ENCODE measurements at regions not wholly inside any gene's neighbourhood (a gene's known extent, or its start where the extent isn't known, plus 50 kb on each side); places are given as distances from the start of the nearest gene placed in this dataset.

DNA sequence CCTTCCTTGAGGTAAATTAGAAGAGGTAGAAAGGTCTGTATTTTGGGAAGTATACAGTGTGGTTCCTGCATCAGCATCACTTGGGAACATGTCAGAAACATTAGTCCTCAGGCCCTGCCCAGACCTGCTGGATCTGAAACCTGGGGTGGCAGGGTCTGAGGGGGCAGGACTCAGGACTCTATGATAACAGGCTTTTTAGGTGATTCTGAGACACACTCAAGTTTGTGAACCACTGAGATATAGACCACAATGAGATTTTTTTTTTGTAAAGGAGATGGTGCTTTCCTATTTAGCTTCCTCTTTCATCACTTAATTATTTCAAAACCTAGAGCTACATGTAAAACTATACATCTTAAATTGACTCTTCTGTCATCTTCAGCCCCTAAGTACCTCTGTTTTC, 262.7 kb upstream of the SPOPL start:
- Histone ChIP-seq H3K36me3 (ENCODE audit: control insufficient read depth, insufficient read depth, low read length) (no peaks in the 10 kb centered on the region), H3K4me3 (ENCODE audit: low read depth, low read length) (no peak overlapping the region), H3K27me3 (ENCODE audit: control insufficient read depth, insufficient read depth, low read length) (no peaks in the 10 kb centered on the region)
- TF ChIP-seq, protein P1, sequence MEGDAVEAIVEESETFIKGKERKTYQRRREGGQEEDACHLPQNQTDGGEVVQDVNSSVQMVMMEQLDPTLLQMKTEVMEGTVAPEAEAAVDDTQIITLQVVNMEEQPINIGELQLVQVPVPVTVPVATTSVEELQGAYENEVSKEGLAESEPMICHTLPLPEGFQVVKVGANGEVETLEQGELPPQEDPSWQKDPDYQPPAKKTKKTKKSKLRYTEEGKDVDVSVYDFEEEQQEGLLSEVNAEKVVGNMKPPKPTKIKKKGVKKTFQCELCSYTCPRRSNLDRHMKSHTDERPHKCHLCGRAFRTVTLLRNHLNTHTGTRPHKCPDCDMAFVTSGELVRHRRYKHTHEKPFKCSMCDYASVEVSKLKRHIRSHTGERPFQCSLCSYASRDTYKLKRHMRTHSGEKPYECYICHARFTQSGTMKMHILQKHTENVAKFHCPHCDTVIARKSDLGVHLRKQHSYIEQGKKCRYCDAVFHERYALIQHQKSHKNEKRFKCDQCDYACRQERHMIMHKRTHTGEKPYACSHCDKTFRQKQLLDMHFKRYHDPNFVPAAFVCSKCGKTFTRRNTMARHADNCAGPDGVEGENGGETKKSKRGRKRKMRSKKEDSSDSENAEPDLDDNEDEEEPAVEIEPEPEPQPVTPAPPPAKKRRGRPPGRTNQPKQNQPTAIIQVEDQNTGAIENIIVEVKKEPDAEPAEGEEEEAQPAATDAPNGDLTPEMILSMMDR (IDR thresholded peaks at IDR 0.05; ENCODE audit: insufficient read depth, low read length, poor library complexity, severe bottlenecking): no peak
- DNase-seq (ENCODE audit: low read depth): no peak

DNA sequence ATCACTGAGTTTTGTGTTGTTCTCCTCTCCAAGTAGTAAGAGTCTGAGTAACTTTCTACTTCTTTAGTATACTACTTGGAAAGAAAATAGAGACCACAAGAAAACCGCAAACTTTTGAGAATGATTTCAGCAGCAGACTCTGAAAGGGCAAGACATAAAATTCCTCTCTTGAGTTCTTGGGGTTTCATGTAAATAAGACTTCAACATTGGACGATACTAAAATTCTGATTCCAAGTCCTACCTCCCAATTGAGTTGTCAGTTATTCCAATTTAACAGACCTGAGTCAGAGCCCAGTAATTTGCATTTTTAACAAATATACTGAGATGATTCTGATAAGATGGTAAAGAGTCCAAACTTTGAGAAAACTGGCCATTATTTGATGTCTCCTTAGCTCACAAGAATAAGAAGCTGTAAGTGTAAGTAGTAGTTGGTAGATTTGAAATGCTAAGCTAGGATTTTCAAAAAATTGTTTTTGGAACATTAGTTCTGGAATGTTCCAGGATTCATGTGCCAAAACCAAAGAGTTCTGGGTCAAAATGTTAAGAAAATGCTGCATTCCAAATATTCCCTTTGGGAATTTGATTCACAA, 261.6 kb upstream of the SPOPL start:
- no peak for DNase-seq (ENCODE audit: low read depth)
- TF ChIP-seq, protein P1 (IDR thresholded peaks at IDR 0.05; ENCODE audit: insufficient read depth, low read length, poor library complexity, severe bottlenecking): no peak
- Histone ChIP-seq H3K36me3 (ENCODE audit: control insufficient read depth, insufficient read depth, low read length) (no peaks in the 10 kb centered on the region), H3K4me3 (ENCODE audit: low read depth, low read length) (no peak overlapping the region), H3K27me3 (ENCODE audit: control insufficient read depth, insufficient read depth, low read length) (no peaks in the 10 kb centered on the region)

DNA sequence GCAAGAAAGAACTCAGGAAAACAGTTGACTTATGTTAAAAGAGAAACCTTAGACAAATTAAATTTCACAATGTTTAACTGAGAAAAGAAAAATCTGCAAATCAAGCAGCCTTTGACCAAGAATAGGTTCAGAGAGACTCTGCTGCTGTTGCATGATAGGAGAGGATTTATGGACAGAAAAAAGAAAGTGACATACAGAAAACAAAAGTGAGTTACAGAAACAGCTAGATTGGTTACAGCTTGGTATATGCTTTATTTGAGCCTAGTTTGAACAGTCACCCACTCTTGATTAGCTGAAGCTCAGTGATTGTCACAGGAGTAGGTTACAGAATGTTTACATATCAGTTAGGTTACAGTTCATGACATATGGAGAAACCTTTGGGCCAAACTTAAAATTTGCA, 258.2 kb upstream of the SPOPL start:
- Histone ChIP-seq H3K27me3 (ENCODE audit: control insufficient read depth, insufficient read depth, low read length) (no peaks in the 10 kb centered on the region), H3K36me3 (ENCODE audit: control insufficient read depth, insufficient read depth, low read length) (no peaks in the 10 kb centered on the region), H3K4me3 (ENCODE audit: low read depth, low read length) (no peak overlapping the region)
- DNase-seq (ENCODE audit: low read depth): no peak
- TF ChIP-seq, protein P1 (IDR thresholded peaks at IDR 0.05; ENCODE audit: insufficient read depth, low read length, poor library complexity, severe bottlenecking): no peak

DNA sequence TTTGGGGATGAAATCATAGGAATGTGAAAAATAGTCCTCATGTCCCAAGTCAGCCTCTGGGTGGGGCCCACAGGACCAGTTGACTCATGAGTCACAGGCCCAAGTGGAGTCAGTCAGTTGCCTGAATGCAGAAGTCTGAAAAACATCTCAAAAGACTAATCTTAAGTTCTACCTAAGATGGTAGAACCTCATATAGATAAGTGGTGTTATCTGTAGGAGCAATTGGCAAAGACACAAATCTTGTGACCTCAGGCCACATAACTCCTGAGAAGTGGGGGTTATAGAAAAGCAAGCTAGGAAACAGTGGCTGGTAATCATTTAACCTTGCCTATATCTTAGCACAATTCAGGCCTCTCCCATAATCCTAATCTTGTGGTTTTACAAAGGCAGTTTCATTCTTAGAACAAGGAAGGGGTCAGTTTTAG, 257.1 kb upstream of the SPOPL start:
- Histone ChIP-seq H3K27me3 (ENCODE audit: control insufficient read depth, insufficient read depth, low read length) (no peaks in the 10 kb centered on the region), H3K36me3 (ENCODE audit: control insufficient read depth, insufficient read depth, low read length) (no peaks in the 10 kb centered on the region), H3K4me3 (ENCODE audit: low read depth, low read length) (no peak overlapping the region)
- DNase-seq (ENCODE audit: low read depth): no peak
- TF ChIP-seq, protein P1 (IDR thresholded peaks at IDR 0.05; ENCODE audit: insufficient read depth, low read length, poor library complexity, severe bottlenecking): no peak

DNA sequence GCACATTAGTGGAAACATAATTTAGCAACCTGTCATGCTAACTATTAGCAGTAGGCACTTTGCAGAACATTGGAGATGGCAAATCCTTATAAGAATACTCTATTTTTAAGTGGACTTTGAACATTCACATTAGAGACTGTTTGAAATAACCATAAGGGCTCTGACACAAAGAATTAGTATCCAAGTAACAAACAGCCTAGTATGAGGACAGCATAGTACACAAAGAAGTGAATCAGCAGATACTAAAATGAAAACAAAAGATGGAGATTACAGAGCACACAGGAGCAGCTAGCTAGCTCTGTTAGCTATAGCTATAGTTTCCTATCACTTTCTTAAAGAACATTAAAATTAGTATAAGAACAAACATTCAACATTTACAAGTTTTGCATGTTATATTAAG, 256.3 kb upstream of the SPOPL start:
- Histone ChIP-seq H3K4me3 (ENCODE audit: low read depth, low read length) (no peak overlapping the region), H3K36me3 (ENCODE audit: control insufficient read depth, insufficient read depth, low read length) (no peaks in the 10 kb centered on the region), H3K27me3 (ENCODE audit: control insufficient read depth, insufficient read depth, low read length) (no peaks in the 10 kb centered on the region)
- TF ChIP-seq, protein P1 (IDR thresholded peaks at IDR 0.05; ENCODE audit: insufficient read depth, low read length, poor library complexity, severe bottlenecking): no peak
- no peak for DNase-seq (ENCODE audit: low read depth)

DNA sequence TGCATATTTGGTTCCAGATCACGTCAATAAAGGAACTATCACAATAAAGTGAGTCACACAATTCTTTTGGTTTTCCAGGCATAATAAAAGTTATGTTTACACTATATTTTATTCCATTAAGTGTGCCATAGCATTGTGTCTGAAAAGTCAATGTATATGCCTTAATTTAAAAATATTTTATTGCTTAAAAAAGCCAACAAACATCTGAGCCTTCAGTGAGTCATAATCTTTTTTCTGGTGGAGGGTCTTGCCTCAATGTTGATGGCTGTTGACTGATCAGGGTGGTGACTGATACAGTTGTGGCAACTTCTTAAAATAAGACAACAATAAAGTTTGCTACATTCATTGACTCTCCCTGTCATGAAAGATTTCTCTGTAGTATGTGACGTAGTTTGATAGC, 254.3 kb upstream of the SPOPL start:
- TF ChIP-seq, protein P1 (IDR thresholded peaks at IDR 0.05; ENCODE audit: insufficient read depth, low read length, poor library complexity, severe bottlenecking): no peak
- Histone ChIP-seq H3K27me3 (ENCODE audit: control insufficient read depth, insufficient read depth, low read length) (no peaks in the 10 kb centered on the region), H3K36me3 (ENCODE audit: control insufficient read depth, insufficient read depth, low read length) (no peaks in the 10 kb centered on the region), H3K4me3 (ENCODE audit: low read depth, low read length) (no peak overlapping the region)
- DNase-seq (ENCODE audit: low read depth): no peak
